NCI-H2029 (cell line): ENCODE measurements at regions not wholly inside any gene's neighbourhood (a gene's known extent, or its start where the extent isn't known, plus 50 kb on each side); places are given as distances from the start of the nearest gene placed in this dataset.
"Not testable (repeated sequence)": the region's sequence is repeated elsewhere in the genome, so short reads cannot be mapped to it uniquely, and the experiment has no call there.

Experiments used
- DNase-seq: peaks from one replicate; lab custom pipeline; 2025; lab: John Stamatoyannopoulos, UW

DNA sequence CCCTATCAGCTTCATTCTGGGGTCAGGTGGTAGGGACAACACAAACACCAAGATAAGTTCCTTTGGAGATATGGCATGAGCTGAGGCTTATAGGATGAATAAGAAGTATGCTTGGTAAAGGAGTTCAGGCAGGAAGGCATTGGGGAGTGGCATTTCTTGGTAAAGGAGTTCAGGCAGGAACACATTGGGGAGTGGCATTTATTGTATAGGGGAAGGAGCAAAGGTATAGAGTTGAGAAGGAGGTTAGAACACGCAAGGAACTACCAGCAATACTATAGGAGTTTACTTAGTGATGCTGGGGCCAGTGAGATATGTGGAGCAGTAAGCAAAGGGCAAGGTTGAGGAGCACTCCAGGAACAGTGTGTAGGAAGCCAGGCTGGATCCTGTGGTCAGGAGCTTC is 625.9 kb downstream of the TTLL7 start:
- DNase-seq: not testable (repeated sequence)

DNA sequence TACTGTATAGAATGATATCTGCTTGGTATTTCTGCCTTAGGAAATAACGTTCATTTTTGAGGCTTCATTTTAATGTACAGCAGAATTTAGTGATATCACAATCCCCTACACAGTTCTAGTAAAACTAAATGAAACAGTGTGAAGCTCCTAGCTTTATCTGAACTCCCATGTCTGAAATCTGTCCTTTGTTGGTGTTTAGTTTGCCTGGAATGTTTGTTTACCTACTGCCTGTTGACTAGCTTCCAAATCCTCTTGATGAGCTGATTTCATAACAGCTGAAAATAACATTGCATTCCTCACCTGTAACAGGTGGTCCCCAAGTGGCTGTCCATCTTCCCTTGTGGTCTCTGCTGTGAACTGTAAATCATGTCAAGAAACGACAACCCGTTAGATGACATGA is 629.1 kb downstream of the TTLL7 start:
- not testable (repeated sequence) for DNase-seq

DNA sequence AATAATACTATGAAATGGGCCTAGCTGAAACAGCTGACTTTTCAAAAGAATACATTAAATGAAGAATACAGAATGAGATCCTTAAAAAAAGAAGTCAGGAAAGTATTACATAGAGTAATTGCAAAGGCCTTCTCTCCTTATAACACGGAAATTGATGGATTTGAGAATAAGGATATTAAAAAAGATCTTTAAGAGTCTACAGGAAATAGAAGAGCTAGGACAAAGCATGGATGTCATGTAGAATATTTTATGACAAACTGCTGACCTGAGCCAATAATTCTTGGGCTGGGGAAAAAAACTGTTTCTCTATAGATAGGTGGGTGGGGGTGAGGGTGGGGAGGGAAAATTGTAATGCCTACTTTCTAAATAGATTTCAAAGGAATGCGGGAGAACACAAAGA is 633.6 kb downstream of the TTLL7 start:
- not testable (repeated sequence) for DNase-seq

DNA sequence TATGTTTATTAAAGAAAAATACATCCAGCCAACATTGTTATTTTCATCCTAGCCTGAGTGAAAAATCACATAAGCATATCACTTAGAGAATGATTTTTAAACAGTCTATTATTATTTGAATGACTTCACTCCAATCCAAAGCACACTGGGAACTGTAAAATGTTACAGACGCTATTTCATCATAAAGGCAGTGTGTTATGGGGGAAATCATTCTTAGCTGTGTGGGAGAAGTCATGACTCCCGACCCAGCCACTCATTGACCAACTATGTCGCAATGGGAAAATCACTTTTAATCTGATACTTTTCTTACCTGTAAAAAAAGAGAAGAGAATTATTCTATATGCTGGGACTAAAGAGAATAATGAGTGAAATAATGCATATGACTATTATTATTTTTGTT is 653.6 kb downstream of the TTLL7 start:
- not testable (repeated sequence) for DNase-seq

DNA sequence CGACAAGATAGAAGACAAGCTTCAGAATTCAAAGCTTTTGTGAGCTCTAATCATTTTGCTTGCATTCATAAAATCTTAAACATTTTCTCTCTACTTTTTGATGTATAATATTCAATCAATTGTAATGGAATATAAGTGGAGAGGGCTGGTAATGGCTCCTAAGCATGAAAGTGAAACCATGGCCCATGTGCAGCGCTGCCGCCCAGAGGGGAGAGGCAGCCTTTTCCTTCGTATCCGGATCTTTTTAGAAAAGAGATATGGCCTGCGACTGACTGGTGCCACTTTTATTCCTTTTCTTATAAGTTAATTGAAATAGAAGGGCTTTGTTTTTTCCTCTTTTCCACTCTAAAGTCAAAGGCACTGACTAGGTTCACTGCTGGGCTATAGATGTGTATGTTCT is 655.2 kb downstream of the TTLL7 start:
- not testable (repeated sequence) for DNase-seq

DNA sequence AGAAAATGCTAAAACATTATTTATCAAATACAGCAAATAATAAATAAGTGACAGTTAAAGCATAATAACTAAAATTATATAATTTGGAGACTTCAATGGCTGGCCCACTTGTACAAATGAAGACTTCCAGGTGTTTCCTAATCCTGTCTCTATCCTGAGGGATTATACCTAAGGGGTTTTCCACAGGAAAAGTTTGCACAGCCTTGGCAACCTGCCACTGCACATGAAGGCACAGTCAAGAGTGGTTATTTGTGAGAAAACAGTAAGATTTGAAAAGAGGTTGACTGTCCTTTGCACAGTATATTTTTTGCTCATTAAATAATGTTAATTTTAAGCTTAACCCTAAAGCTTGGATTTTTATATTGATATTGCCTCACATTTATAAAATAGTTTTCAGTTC is 655.9 kb downstream of the TTLL7 start:
- not testable (repeated sequence) for DNase-seq

DNA sequence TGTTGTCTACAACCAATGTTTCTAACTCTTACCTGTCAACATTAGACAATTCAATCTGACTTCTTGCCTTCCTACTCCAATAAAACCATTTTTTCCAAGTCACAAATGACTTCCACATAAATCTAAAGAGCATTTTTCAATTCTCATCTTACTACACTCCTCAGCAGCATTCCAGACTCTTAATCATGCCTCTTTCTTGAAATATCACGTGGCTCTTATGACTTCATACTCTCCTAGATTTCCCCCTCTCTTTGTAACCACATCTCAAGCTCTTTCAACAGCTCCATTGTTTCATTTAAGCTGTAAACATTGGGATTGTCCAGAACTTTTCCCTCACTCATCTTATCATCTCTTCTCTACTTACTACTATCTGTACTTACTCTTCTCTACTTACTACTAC is 666.6 kb downstream of the TTLL7 start:
- not testable (repeated sequence) for DNase-seq

DNA sequence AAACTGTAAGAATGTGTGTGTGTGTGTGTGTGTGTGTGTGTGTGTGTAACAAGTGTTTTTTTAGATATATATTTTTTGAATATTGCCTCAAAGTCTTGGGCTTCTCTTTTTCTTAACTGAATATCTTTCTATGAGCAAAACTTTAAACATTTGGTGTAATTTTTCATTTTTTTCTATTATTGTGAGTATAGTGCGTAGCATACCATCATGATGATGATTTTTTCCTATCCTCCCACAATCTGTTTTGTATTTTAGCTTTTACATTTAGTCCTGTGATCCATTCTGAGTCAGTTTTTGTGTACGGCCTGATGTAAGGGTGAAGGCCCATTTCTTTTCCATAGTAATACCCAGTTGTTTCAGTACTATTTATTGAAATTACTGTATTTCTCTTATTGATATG is 680.6 kb downstream of the TTLL7 start:
- DNase-seq: no peak

DNA sequence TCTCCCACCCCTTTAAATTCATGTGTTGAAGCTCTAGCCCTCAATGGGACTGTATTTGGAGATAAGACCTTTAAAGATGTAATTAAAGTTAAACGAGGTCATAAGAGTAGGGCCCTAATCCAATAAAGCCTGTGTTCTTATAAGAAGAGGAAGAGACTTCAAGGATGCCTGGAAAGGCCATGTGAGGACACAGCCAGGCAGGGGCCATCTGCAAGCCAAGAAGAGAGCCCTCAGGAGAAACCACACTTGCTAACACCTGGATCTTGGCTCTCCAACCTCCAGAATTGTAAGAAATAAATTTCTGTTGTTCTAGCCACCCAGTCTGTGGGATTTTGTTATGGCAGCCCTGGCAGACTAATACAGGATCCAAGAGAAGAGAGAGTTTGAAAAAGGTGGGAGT is 683.5 kb downstream of the TTLL7 start:
- not testable (repeated sequence) for DNase-seq

DNA sequence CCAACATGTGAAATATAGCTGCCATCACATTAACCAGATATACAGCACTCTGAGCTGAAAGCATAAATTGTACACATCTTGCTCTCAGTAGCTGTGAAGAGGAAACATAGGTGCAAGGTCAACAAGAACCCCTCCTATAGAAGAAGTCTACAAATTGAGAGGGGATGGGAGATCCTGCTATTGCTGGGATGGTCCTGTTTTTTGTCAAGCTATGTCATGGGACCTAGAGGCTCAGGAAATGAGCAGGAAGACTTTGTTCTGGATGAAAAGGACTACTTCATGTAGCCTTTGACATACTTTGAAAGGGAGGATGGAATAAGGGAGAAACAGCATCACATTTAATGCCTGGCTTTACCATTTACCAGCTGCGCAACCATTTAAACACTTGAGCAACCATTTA is 688.8 kb downstream of the TTLL7 start:
- DNase-seq: not testable (repeated sequence)

DNA sequence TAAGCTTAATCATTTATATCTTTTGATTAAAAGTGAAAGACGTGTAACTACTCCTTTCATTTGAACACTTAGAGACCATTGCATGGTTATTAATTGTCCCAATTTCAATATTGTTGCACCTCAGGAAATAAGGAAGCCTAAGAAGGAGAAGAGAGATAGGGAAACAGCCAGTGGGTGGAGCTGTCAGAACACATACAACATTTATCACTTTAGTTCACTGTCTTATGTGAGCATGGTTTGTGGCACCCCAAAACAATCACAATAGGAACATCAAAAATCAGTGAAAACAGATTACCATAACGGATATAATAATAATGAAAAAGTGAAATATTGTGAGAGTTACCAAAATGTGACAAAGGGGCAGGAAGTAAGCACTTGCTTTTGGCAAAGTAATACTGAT is 689.9 kb downstream of the TTLL7 start:
- DNase-seq: not testable (repeated sequence)

DNA sequence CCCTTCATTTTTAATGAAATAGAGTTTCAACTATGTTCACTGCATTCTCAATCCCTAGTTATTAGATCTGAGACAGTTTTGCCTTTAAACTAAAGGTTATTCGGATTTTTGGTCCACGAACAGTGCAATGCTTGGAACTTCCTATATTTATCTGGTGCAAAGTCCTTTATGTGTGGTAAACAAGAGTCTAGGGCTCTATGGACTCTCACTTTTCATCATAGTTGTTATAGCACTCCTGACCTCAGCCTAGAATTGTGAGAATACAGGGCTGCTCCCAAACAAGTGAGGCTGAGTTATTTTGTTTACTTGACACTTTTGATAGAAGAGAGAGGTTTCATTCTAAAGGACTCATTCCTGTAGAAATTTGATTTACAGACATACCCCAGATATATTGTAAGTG is 692.1 kb downstream of the TTLL7 start:
- DNase-seq: not testable (repeated sequence)

DNA sequence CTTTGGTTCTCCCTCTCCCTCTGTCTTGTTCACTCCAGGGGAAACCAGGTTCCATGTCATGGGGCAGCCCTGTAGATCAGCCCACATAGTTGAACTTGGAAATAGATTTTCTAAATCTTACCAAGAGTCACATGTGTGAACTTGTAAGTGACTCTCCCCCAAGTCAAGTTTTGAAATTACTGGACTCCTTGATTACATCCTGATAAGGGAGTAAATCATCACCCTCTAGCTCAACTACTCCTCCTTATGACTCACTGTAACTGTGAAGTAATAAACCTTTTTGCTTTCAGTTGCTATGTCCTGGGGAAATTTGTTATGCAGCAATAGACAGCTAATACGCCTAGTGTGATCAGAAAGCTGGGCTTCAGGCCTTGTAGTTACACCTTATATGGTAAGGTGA is 703.3 kb downstream of the TTLL7 start:
- DNase-seq: not testable (repeated sequence)

DNA sequence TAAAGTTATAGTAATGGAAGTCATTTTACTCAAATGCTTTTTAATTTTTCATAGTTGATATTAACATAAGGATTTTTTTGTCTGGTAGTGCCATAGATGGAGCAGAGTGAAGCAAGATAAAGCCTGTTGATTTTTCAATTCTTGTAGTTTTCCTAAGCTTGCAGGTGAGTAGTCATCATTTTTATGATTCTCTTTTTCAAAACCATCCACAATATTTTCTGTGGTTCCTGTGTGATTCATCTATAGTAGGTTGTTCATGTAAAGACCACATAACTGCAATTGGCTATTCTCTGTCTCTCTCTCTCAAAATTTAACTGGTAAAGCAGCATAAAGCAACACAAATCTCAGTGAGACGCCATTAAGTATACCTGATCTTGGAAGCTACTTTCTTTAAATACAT is 711.5 kb downstream of the TTLL7 start:
- not testable (repeated sequence) for DNase-seq

DNA sequence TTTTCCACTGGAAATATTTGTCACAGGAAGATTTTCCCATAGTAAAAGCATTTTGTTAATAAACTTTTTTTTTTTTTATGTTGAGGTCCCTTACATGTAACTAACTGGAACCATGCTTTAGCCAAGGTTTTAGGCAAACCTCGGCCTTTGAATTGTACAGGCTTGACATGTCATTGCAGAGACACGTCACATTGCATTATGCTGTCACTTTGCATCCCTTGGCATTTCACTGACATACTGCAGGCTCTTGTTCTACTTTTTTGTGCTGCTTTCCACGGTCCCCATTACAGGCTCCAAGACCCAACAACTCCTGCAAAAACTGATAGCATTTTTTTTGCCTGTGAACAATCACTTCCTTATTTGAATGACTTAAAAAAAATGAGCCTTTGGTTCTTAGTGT is 724.3 kb downstream of the TTLL7 start:
- not testable (repeated sequence) for DNase-seq

DNA sequence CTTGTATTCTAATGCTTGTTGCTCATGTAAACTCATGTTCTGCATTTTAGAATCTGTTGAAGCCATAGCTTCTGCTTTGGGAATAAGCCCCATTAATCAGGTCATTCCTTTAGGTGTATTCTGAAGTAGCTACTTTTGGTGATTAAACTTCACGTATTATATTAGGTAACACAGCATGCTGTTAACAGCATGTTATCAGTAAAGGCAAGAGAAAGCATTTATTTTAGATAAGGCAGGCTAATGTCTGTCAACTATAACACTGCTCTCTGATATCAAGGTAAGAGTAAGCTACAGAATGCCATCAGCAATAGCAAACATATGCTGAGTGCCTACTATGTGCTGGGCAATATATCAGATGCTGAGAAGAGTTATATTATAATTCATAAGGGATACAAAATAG is 726.4 kb downstream of the TTLL7 start:
- DNase-seq: not testable (repeated sequence)

DNA sequence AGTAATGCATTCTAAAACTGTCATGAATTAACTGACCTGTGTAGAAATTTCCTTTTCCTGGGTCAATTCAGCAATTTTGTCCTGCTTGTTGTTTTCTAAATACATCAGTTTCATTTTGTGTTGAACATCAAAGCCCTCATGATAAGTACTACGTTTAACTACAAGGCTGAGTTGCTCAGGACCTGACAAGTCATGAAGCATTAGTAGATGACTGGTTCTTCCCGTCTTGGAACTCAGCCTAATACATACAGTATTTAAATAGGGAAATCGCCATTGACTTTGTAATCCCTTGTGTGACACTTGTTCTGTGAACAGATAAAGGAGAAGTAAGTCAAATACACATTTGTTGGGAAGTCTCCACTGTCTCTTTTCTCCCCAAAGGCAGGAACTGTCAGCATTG is 727.1 kb downstream of the TTLL7 start:
- not testable (repeated sequence) for DNase-seq

DNA sequence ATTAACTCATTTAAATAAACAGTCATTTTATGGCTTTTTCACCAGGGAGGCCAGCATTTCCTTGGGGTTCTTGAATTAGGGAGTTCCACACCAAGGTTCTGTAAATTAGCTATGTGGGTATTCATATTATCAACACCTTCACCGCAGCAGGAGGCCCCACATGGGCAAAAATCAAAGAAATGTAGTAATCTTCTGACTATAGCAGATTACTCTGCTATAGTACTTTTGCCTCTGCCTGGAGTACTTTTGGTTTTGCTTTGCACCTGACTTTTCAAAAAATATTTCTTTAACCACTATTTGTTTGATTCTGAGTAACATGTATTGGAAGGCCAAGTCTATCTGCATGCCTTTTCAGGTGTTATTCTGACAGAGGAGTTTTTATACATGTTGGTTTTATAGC is 728.1 kb downstream of the TTLL7 start:
- DNase-seq: not testable (repeated sequence)

DNA sequence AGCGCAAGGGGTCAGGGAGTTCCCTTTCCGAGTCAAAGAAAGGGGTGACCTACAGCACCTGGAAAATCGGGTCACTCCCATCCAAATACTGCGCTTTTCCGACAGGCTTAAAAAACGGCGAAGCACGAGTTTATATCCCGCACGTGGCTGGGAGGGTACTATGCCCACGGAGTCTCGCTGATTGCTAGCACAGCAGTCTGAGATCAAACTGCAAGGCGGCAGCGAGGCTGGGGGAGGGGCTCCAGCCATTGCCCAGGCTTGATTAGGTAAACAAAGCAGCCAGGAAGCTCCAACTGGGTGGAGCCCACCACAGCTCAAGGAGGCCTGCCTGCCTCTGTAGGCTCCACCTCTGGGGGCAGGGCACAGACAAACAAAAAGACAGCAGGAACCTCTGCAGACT is 735.1 kb downstream of the TTLL7 start:
- not testable (repeated sequence) for DNase-seq

DNA sequence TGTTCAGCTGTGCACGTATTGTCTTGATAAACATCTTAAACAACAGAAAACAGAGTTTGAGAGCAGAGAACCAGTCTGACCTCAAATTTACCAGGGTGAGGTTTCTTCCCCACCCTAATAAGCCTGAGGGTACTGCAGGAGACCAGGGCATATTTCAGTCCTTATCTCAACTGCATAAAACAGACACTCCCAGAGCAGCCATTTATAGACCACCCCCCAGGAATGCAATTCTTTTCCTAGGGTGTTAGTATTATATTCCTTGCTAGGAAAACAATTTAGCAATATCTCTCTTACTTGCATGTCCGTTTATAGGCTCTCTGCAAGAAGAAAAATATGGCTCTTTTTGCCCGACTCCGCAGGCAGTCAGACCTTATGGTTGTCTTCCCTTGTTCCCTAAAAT is 747.2 kb downstream of the TTLL7 start:
- not testable (repeated sequence) for DNase-seq

DNA sequence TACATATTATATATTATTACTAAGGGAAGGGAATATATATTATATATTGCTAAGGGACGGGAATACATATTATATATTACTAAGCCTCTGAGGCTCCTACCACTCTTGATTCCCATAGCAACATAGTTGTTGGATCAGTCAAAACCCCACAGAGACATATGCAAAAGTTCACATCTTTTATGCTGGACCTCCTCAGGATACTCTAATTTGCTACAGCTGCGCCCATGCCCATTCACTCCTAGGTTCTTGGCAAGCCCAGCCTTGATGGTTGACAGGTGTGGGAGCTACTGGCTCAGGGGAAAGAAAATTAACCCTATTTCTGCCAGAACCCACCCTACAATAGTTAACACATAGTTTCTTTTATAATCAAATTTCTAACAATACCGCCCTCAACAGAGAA is 752.2 kb downstream of the TTLL7 start:
- DNase-seq: not testable (repeated sequence)

DNA sequence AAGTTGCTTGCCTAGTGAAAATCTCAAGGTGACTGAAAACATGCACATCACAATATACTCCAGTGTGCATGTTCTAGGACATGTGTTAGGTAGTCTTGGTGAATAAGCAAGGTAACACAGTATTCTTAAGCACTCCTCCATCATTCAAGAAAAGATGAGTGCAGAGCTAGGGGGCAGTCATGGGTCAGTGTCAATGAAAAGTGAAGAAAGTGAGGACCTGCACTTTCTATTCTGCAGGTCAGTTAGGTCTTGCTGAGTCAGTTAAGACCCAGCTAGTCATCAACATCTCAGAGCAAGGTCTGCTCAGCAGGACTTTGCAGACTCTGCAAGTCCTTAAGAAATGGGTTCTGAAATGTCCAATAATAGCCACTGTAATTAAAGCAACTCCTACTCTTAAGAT is 754.1 kb downstream of the TTLL7 start:
- not testable (repeated sequence) for DNase-seq

DNA sequence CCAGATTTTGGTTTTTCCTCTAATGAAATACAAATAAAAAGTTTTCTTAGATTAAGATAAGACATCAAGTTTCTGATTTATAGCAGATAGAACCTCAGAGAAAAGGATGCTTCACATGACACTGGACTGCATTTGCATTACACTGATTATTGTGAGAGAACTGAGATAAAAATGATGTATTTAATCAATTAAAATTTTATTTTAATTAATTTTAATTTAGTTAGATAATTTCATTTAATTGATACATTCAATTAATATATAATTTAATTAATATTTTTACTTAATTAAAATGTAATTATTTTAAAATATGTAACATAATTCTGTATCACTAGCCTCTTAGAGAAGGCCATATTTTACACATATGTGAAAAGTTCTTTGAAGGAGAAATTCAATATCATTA is 759.4 kb downstream of the TTLL7 start:
- not testable (repeated sequence) for DNase-seq

DNA sequence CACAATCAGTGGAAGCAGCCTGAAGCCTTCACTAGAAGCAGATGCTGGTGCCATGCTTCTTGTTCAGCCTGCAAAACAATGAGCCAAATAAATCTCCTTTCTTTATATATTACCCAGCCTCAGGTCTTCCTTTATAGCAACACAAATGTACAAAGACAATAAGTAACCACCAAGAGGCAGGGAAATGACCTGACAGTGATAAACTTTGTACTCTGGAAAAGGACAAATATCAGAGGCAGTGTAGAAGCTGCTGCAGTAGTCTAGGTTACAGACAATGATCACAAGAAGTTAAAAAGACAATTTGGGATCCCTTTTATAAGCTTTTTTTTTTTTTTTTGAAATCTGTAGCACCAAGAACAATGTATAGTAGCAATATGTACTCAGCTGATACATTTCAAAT is 760.3 kb downstream of the TTLL7 start:
- DNase-seq: not testable (repeated sequence)

DNA sequence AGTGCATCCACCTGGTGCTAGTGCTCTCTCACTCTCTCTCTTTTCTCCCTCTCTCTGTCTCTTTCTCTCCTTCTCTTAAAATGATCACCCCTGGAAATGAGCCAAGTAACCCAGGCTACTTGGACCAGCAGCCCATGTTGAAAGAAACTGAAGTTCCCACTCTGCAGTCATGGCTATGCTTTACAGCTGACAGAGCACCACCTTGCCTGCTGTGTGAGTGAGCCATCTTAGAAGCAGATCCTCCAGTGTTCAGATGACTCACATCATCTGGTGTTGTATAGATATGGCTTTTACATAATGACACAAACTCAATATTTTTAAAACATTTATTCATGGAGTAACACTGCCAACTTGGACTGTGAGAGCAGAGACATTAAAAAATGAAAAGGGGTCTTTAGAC is 779.1 kb downstream of the TTLL7 start:
- not testable (repeated sequence) for DNase-seq
